ENCODE measurements at regions not wholly inside any gene's neighbourhood (a gene's known extent, or its start where the extent isn't known, plus 50 kb on each side); places are given as distances from the start of the nearest gene placed in this dataset.
A peak's percentile ranks its signal among the peaks of the same experiment; 100 is the strongest.
"Not testable (repeated sequence)": the region's sequence is repeated elsewhere in the genome, so short reads cannot be mapped to it uniquely, and the experiment has no call there.

DNA sequence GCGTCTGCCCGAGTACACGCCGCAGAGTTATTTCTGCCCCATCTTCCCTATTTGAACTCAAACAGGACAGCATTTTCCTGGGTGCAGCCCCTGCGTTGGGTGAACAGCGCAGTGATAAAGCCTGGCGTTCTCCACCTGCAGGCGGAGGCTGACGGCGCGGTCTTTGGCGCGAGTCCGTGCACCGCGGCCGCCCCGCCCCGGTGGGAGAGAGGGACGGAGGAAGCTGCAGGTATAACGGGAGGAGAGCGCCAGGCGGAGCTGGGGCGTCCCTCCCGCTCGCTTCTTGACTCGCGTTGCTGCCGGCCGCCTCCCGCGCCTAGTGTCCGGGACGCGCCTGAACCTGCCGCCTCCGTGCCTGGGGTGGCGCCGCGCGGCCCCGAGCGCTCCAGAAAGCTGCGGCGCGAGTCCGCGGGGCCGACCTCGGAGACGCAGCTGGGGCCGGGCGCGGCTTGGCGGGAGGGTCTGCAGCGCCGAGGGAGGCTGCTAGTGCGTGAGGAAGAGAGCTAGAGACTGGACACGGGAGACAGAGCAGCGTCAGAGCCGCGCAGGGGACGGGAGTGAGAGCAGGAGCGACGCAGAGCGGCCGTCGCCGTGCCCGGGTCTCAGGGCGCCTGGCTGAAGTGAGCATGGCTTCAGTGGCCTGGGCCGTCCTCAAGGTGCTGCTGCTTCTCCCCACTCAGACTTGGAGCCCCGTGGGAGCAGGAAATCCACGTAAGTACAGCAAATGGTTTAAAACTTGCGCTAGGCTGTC lies 140.7 kb downstream of the SPATA31A7 start:
- H3K4me3 ChIP-seq (ENCODE audit: low read depth, low read length) = peak overlapping the region; percentile 50
- H3K27me3 ChIP-seq (ENCODE audit: control insufficient read depth, insufficient read depth, low read length); H3K9me3 ChIP-seq (ENCODE audit: control insufficient read depth, insufficient read depth, low read depth, low read length); H3K36me3 ChIP-seq (ENCODE audit: control insufficient read depth, insufficient read depth, low read length); H3K27ac ChIP-seq (ENCODE audit: low read depth, low read length); H3K4me1 ChIP-seq (ENCODE audit: control insufficient read depth, insufficient read depth, low read length); H3K9ac ChIP-seq (ENCODE audit: low read length): not testable (repeated sequence)

DNA sequence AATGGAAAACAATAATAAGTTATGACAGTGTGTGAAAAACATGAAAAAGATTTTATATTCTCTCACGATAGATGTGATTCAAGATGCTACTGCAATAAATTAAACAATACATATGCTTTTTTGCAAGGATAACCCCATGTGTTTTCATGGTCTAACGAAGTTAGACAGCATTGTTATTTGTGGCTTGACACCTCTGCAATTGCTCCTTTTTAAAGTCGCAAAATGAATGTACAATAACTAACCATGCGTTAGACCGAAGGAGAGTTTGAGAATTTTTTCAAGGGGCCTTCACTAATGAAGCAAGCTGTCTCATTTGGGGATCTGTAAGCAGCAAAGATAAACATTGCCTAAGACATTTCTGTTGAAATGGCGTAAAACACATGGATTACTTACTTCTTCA lies 167.1 kb downstream of the SPATA31A7 start:
- H3K9ac ChIP-seq (ENCODE audit: low read length); H3K9me3 ChIP-seq (ENCODE audit: control insufficient read depth, insufficient read depth, low read depth, low read length); H3K27ac ChIP-seq (ENCODE audit: low read depth, low read length); H3K36me3 ChIP-seq (ENCODE audit: control insufficient read depth, insufficient read depth, low read length); H3K27me3 ChIP-seq (ENCODE audit: control insufficient read depth, insufficient read depth, low read length); H3K4me3 ChIP-seq (ENCODE audit: low read depth, low read length); H3K4me1 ChIP-seq (ENCODE audit: control insufficient read depth, insufficient read depth, low read length): not testable (repeated sequence)

DNA sequence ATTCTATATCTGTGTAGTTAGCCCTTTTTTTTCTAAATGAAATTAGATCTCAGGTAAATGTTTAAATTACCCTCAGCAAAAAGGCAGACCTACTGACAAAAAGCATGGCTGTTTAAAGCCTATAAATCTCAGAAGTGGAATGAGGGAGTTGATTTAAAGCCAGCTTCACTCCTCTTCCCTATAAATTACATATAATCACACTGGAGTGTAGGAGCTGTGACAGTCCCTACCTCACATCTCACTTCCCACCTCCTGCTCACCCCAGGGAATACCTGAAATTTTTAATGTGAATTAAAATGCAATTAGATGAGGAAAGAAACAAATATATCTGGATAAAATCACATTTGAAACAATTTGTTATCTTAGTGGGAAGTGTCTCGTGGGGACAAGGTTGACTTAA lies 184.6 kb downstream of the SPATA31A7 start:
- not testable (repeated sequence) for H3K27ac ChIP-seq (ENCODE audit: low read depth, low read length); H3K36me3 ChIP-seq (ENCODE audit: control insufficient read depth, insufficient read depth, low read length); H3K9me3 ChIP-seq (ENCODE audit: control insufficient read depth, insufficient read depth, low read depth, low read length); H3K4me3 ChIP-seq (ENCODE audit: low read depth, low read length); H3K4me1 ChIP-seq (ENCODE audit: control insufficient read depth, insufficient read depth, low read length); H3K27me3 ChIP-seq (ENCODE audit: control insufficient read depth, insufficient read depth, low read length); H3K9ac ChIP-seq (ENCODE audit: low read length)

- not testable (repeated sequence) for H3K4me3 ChIP-seq (ENCODE audit: low read depth, low read length); H3K27me3 ChIP-seq (ENCODE audit: control insufficient read depth, insufficient read depth, low read length); H3K27ac ChIP-seq (ENCODE audit: low read depth, low read length); H3K9me3 ChIP-seq (ENCODE audit: control insufficient read depth, insufficient read depth, low read depth, low read length); H3K9ac ChIP-seq (ENCODE audit: low read length); H3K36me3 ChIP-seq (ENCODE audit: control insufficient read depth, insufficient read depth, low read length); H3K4me1 ChIP-seq (ENCODE audit: control insufficient read depth, insufficient read depth, low read length)
Observed at GRCh38 chr9:61376159-61376558, 186.3 kb downstream of the SPATA31A7 start.

- not testable (repeated sequence) for H3K36me3 ChIP-seq (ENCODE audit: control insufficient read depth, insufficient read depth, low read length); H3K4me1 ChIP-seq (ENCODE audit: control insufficient read depth, insufficient read depth, low read length); H3K9me3 ChIP-seq (ENCODE audit: control insufficient read depth, insufficient read depth, low read depth, low read length); H3K27ac ChIP-seq (ENCODE audit: low read depth, low read length); H3K27me3 ChIP-seq (ENCODE audit: control insufficient read depth, insufficient read depth, low read length); H3K4me3 ChIP-seq (ENCODE audit: low read depth, low read length); H3K9ac ChIP-seq (ENCODE audit: low read length)
Observed at GRCh38 chr9:61386035-61386815, 196.4 kb downstream of the SPATA31A7 start.

- not testable (repeated sequence) for H3K27me3 ChIP-seq (ENCODE audit: control insufficient read depth, insufficient read depth, low read length); H3K9ac ChIP-seq (ENCODE audit: low read length); H3K36me3 ChIP-seq (ENCODE audit: control insufficient read depth, insufficient read depth, low read length); H3K4me3 ChIP-seq (ENCODE audit: low read depth, low read length); H3K27ac ChIP-seq (ENCODE audit: low read depth, low read length); H3K4me1 ChIP-seq (ENCODE audit: control insufficient read depth, insufficient read depth, low read length); H3K9me3 ChIP-seq (ENCODE audit: control insufficient read depth, insufficient read depth, low read depth, low read length)
Observed at GRCh38 chr9:61386816-61387102, 196.9 kb downstream of the SPATA31A7 start.

DNA sequence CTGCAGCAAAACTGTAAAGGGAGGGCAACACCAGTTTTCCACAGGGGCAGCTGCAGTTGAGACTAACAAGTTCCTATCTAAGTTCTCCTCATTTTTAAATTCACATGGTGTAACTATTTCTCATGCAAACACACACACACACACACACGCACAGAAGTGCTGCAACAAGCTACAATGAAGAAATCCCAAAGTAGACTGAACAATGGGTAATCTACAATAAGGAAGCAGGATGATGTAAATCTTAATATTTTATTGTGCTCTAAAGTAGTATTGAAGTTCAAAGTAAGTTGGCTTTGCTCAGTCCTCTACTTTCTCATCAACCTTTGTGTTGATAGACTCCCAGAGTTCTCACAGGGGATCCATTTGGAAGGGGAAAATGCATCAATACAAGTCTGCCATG lies 212.9 kb downstream of the SPATA31A7 start:
- not testable (repeated sequence) for H3K9ac ChIP-seq (ENCODE audit: low read length); H3K27me3 ChIP-seq (ENCODE audit: control insufficient read depth, insufficient read depth, low read length); H3K4me3 ChIP-seq (ENCODE audit: low read depth, low read length); H3K27ac ChIP-seq (ENCODE audit: low read depth, low read length); H3K4me1 ChIP-seq (ENCODE audit: control insufficient read depth, insufficient read depth, low read length); H3K36me3 ChIP-seq (ENCODE audit: control insufficient read depth, insufficient read depth, low read length); H3K9me3 ChIP-seq (ENCODE audit: control insufficient read depth, insufficient read depth, low read depth, low read length)

- H3K9ac ChIP-seq (ENCODE audit: low read length); H3K4me3 ChIP-seq (ENCODE audit: low read depth, low read length); H3K4me1 ChIP-seq (ENCODE audit: control insufficient read depth, insufficient read depth, low read length); H3K27me3 ChIP-seq (ENCODE audit: control insufficient read depth, insufficient read depth, low read length); H3K36me3 ChIP-seq (ENCODE audit: control insufficient read depth, insufficient read depth, low read length); H3K27ac ChIP-seq (ENCODE audit: low read depth, low read length); H3K9me3 ChIP-seq (ENCODE audit: control insufficient read depth, insufficient read depth, low read depth, low read length): not testable (repeated sequence)
Observed at GRCh38 chr9:61411933-61412605, 222.2 kb downstream of the SPATA31A7 start.

- H3K4me1 ChIP-seq (ENCODE audit: control insufficient read depth, insufficient read depth, low read length); H3K27ac ChIP-seq (ENCODE audit: low read depth, low read length); H3K9me3 ChIP-seq (ENCODE audit: control insufficient read depth, insufficient read depth, low read depth, low read length); H3K9ac ChIP-seq (ENCODE audit: low read length); H3K27me3 ChIP-seq (ENCODE audit: control insufficient read depth, insufficient read depth, low read length); H3K36me3 ChIP-seq (ENCODE audit: control insufficient read depth, insufficient read depth, low read length); H3K4me3 ChIP-seq (ENCODE audit: low read depth, low read length): not testable (repeated sequence)
Observed at GRCh38 chr9:61412738-61413137, 222.9 kb downstream of the SPATA31A7 start.

DNA sequence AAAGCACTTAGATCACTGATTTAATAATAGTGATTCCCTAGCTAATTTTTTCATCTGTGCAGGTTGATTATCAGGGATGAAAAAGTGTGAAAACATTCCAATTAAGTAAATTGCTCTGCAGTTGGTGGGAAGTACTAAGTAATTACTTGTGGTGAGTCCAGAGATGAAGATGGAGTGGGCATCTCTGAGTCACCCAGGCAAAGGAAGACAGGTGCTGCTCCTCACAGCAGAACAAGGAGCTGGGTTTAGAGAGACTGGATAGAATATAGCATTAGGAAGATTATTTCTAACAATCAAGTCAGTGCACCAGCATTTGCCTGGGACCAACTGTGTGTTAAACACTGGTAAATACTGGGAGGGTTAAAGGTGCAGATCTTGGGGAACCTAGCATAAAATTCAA lies 228.3 kb downstream of the SPATA31A7 start:
- H3K9ac ChIP-seq (ENCODE audit: low read length); H3K4me3 ChIP-seq (ENCODE audit: low read depth, low read length); H3K4me1 ChIP-seq (ENCODE audit: control insufficient read depth, insufficient read depth, low read length); H3K27me3 ChIP-seq (ENCODE audit: control insufficient read depth, insufficient read depth, low read length); H3K27ac ChIP-seq (ENCODE audit: low read depth, low read length); H3K36me3 ChIP-seq (ENCODE audit: control insufficient read depth, insufficient read depth, low read length); H3K9me3 ChIP-seq (ENCODE audit: control insufficient read depth, insufficient read depth, low read depth, low read length): not testable (repeated sequence)

- not testable (repeated sequence) for H3K4me1 ChIP-seq (ENCODE audit: control insufficient read depth, insufficient read depth, low read length); H3K27me3 ChIP-seq (ENCODE audit: control insufficient read depth, insufficient read depth, low read length); H3K9ac ChIP-seq (ENCODE audit: low read length); H3K27ac ChIP-seq (ENCODE audit: low read depth, low read length); H3K9me3 ChIP-seq (ENCODE audit: control insufficient read depth, insufficient read depth, low read depth, low read length); H3K4me3 ChIP-seq (ENCODE audit: low read depth, low read length); H3K36me3 ChIP-seq (ENCODE audit: control insufficient read depth, insufficient read depth, low read length)
Observed at GRCh38 chr9:61420267-61420958, 230.6 kb downstream of the SPATA31A7 start.
